ENCODE measurements at regions not wholly inside any gene's neighbourhood (a gene's known extent, or its start where the extent isn't known, plus 50 kb on each side); places are given as distances from the start of the nearest gene placed in this dataset.

GRCh38 chr2:18154812-18155211 lies 276.3 kb downstream of the KCNS3 start:
- H3K4me3 ChIP-seq (replicated peaks; ENCODE audit: low read depth, low read length), result no peak overlapping the region
- no peak for DNase-seq (ENCODE audit: low read depth)
- no peak for TF ChIP-seq CTCF (IDR thresholded peaks at IDR 0.05; ENCODE audit: low read length, missing control alignments)

- TF ChIP-seq CTCF (IDR thresholded peaks at IDR 0.05; ENCODE audit: low read length, missing control alignments), result no peak
- no peak overlapping the region for H3K4me3 ChIP-seq (replicated peaks; ENCODE audit: low read depth, low read length)
- DNase-seq (ENCODE audit: low read depth), result no peak
Observed at GRCh38 chr2:18154259-18154658, 275.8 kb downstream of the KCNS3 start.

- DNase-seq (ENCODE audit: low read depth), result no peak
- no peak overlapping the region for H3K4me3 ChIP-seq (replicated peaks; ENCODE audit: low read depth, low read length)
- no peak for TF ChIP-seq CTCF (IDR thresholded peaks at IDR 0.05; ENCODE audit: low read length, missing control alignments)
Observed at GRCh38 chr2:18153741-18154140, 275.3 kb downstream of the KCNS3 start.

GRCh38 chr2:18151237-18151636 lies 272.8 kb downstream of the KCNS3 start:
- no peak overlapping the region for H3K4me3 ChIP-seq (replicated peaks; ENCODE audit: low read depth, low read length)
- TF ChIP-seq CTCF (IDR thresholded peaks at IDR 0.05; ENCODE audit: low read length, missing control alignments), result no peak
- DNase-seq (ENCODE audit: low read depth), result no peak

- DNase-seq (ENCODE audit: low read depth), result peak; percentile 63
- peak; percentile 82 for TF ChIP-seq CTCF (IDR thresholded peaks at IDR 0.05; ENCODE audit: low read length, missing control alignments)
- no peak overlapping the region for H3K4me3 ChIP-seq (replicated peaks; ENCODE audit: low read depth, low read length)
Observed at GRCh38 chr2:18149660-18150246, 271.3 kb downstream of the KCNS3 start.

- no peak for TF ChIP-seq CTCF (IDR thresholded peaks at IDR 0.05; ENCODE audit: low read length, missing control alignments)
- H3K4me3 ChIP-seq (replicated peaks; ENCODE audit: low read depth, low read length), result no peak overlapping the region
- DNase-seq (ENCODE audit: low read depth), result no peak
Observed at GRCh38 chr2:18136881-18137475, 258.5 kb downstream of the KCNS3 start.

- no peak for DNase-seq (ENCODE audit: low read depth)
- H3K4me3 ChIP-seq (replicated peaks; ENCODE audit: low read depth, low read length), result no peak overlapping the region
- no peak for TF ChIP-seq CTCF (IDR thresholded peaks at IDR 0.05; ENCODE audit: low read length, missing control alignments)
Observed at GRCh38 chr2:18133310-18133709, 254.8 kb downstream of the KCNS3 start.

Data from fibroblast of pulmonary artery (primary cell).